ENCODE measurements at regions not wholly inside any gene's neighbourhood (a gene's known extent, or its start where the extent isn't known, plus 50 kb on each side); places are given as distances from the start of the nearest gene placed in this dataset.

GRCh38 chr6:108734271-108734922 is 113.8 kb upstream of the ARMC2 start:
- Histone ChIP-seq H3K4me1 (peaks cover 0 to 50% (median 10%) of the 10 kb centered on the region in 3 donors), H3K9me3 (no peaks in the 10 kb centered on the region), H3K27me3 (no peaks in the 10 kb centered on the region), H3K27ac (no peak overlapping the region), H3K36me3 (no peaks in the 10 kb centered on the region), H3K4me3 (no peak overlapping the region)
- 82 to 87% methylated on average over 8 of the region's 8 CpGs for WGBS, 2 donors
- TF ChIP-seq CTCF (IDR thresholded peaks at IDR 0.05) (no peak), POLR2A (IDR thresholded peaks at IDR 0.05) (no peak)
- DNase-seq, result no peak
- intact Hi-C loops (cut with DNase I), result no loop called here

- 85 to 87% methylated on average over 2 of the region's 2 CpGs for WGBS, 2 donors
- Histone ChIP-seq H3K9me3 (no peaks in the 10 kb centered on the region), H3K36me3 (no peaks in the 10 kb centered on the region), H3K27me3 (no peaks in the 10 kb centered on the region), H3K4me3 (no peak overlapping the region), H3K4me1 (peaks cover 0 to 52% (median 11%) of the 10 kb centered on the region in 3 donors), H3K27ac (no peak overlapping the region)
- DNase-seq, result no peak
- intact Hi-C loops (cut with DNase I), result no loop called here
- TF ChIP-seq CTCF (IDR thresholded peaks at IDR 0.05), result no peak
- no peak for TF ChIP-seq POLR2A (IDR thresholded peaks at IDR 0.05)
These were observed 112.8 kb upstream of the ARMC2 start for GRCh38 chr6:108735310-108736001.

- H3K27ac ChIP-seq, result no peak overlapping the region
- intact Hi-C loops (cut with DNase I), result no loop called here
- no peak for TF ChIP-seq POLR2A (IDR thresholded peaks at IDR 0.05)
- TF ChIP-seq CTCF (IDR thresholded peaks at IDR 0.05), result no peak
- no peak for DNase-seq
- no peaks in the 10 kb centered on the region for H3K27me3 ChIP-seq
- no peaks in the 10 kb centered on the region for H3K36me3 ChIP-seq
- H3K9me3 ChIP-seq, result no peaks in the 10 kb centered on the region
- peaks cover 0 to 47% (median 11%) of the 10 kb centered on the region in 3 donors for H3K4me1 ChIP-seq
- WGBS, 2 donors, result 59 to 66% methylated on average over 7 of the region's 7 CpGs
- H3K4me3 ChIP-seq, result no peak overlapping the region
These were observed 112.2 kb upstream of the ARMC2 start for GRCh38 chr6:108736002-108736361.

- TF ChIP-seq POLR2A (IDR thresholded peaks at IDR 0.05) (no peak), CTCF (IDR thresholded peaks at IDR 0.05) (no peak)
- H3K4me3 ChIP-seq, result no peak overlapping the region
- intact Hi-C loops (cut with DNase I), result no loop called here
- peaks cover 0 to 51% (median 11%) of the 10 kb centered on the region in 3 donors for H3K4me1 ChIP-seq
- H3K27ac ChIP-seq, result no peak overlapping the region
- no peaks in the 10 kb centered on the region for H3K36me3 ChIP-seq
- WGBS, 2 donors, result 14 to 17% methylated on average over 4 of the region's 4 CpGs
- no peaks in the 10 kb centered on the region for H3K27me3 ChIP-seq
- H3K9me3 ChIP-seq, result no peaks in the 10 kb centered on the region
- DNase-seq, result no peak
These were observed 111.4 kb upstream of the ARMC2 start for GRCh38 chr6:108736832-108737231.

All from esophagus squamous epithelium (tissue), 5 donors.